OCI-LY3 (cell line): ENCODE measurements at regions not wholly inside any gene's neighbourhood (a gene's known extent, or its start where the extent isn't known, plus 50 kb on each side); places are given as distances from the start of the nearest gene placed in this dataset.

Experiments used
- CTCF ChIP-seq: fragments of 200-600, 300-600 bp; sonication (generic); IDR thresholded peaks from 2 replicates; pipeline ENCODE4 v1.5.1; 2014; ENCODE audit warnings: antibody characterized with exemption, low read length, low read depth
- EZH2phosphoT487 ChIP-seq: fragments of 200-600 bp; shearing (Covaris generic); IDR thresholded peaks from 2 replicates; pipeline ENCODE4 v1.6.1; 2018; ENCODE audit warnings: antibody characterized with exemption, mixed run types, low read depth

GRCh38 chrX:23515028-23515427 lies 152.3 kb upstream of the PRDX4 start:
- TF ChIP-seq CTCF (no peak), EZH2phosphoT487 (no peak)
